ENCODE measurements at regions not wholly inside any gene's neighbourhood (a gene's known extent, or its start where the extent isn't known, plus 50 kb on each side); places are given as distances from the start of the nearest gene placed in this dataset.

DNA sequence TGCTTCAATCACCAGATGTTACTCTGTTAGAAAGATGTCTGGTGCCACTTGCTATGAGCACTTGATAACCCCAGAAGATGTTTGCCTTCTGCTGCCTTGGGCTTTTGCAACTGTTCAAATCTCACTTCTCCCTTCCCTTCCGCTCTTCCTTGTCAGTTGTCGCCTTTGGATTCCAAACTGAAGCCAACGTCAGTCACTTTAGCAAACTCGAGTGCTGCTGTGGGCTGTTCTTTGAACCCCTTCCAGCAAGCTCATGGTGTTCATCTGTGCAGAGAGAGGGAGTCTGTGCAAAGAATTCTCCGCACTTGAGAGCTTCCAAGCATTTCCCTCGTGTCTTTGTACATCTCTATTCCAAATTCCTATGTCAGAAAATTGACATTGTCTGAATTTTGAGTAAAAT, 879.4 kb downstream of the CDH11 start:
- H3K4me1 ChIP-seq (ENCODE audit: insufficient read depth, low read length) = no peaks in the 10 kb centered on the region
- H3K4ac ChIP-seq (ENCODE audit: low read depth, low read length) = no peak overlapping the region
- Mint-ChIP-seq H3K9me3 (peaks cover 0 to 12% of the 10 kb centered on the region in 2 experiments; a peak in 4 of 5 replicates), H3K36me3 (ENCODE audit: insufficient read depth in 1 of 3, low read depth in 3 of 3) (peaks cover 0 to 7% (median 3%) of the 10 kb centered on the region in 3 experiments; a peak in 1 of 7 replicates), H3K27ac (no peak overlapping the region), H3K4me3 (no peak overlapping the region), H3K27me3 (ENCODE audit: low read depth) (no peaks in the 10 kb centered on the region), H3K4me1 (0 out of 4 replicates have a peak, but pooled peaks cover 0 to 3% of the 10 kb centered on the region in 2 experiments)
- H4K91ac ChIP-seq (ENCODE audit: insufficient read length, low read depth, low read length) = no peak overlapping the region
- H3K23ac ChIP-seq (ENCODE audit: insufficient read length, low read depth, low read length) = no peak overlapping the region
- no peak overlapping the region for H3K14ac ChIP-seq (ENCODE audit: insufficient read depth, low read length)
- H3K18ac ChIP-seq (ENCODE audit: insufficient read length, low read depth, low read length) = no peak overlapping the region
- H3K9me3 ChIP-seq (ENCODE audit: control insufficient read depth, low read depth, low read length) = no peaks in the 10 kb centered on the region
- no peak overlapping the region for H3K9ac ChIP-seq (ENCODE audit: extremely low read depth, insufficient read length, low read length)
- no peak overlapping the region for H2BK15ac ChIP-seq (ENCODE audit: low read depth, low read length)
- no peak overlapping the region for H2BK120ac ChIP-seq (ENCODE audit: low read depth, low read length, poor library complexity, severe bottlenecking)
- H3K27ac ChIP-seq (ENCODE audit: insufficient read length, low read depth, low read length) = no peak overlapping the region
- H3K79me1 ChIP-seq (ENCODE audit: insufficient read depth, low read depth, low read length, poor library complexity, severe bottlenecking) = no peaks in the 10 kb centered on the region
- TF ChIP-seq, protein P1, sequence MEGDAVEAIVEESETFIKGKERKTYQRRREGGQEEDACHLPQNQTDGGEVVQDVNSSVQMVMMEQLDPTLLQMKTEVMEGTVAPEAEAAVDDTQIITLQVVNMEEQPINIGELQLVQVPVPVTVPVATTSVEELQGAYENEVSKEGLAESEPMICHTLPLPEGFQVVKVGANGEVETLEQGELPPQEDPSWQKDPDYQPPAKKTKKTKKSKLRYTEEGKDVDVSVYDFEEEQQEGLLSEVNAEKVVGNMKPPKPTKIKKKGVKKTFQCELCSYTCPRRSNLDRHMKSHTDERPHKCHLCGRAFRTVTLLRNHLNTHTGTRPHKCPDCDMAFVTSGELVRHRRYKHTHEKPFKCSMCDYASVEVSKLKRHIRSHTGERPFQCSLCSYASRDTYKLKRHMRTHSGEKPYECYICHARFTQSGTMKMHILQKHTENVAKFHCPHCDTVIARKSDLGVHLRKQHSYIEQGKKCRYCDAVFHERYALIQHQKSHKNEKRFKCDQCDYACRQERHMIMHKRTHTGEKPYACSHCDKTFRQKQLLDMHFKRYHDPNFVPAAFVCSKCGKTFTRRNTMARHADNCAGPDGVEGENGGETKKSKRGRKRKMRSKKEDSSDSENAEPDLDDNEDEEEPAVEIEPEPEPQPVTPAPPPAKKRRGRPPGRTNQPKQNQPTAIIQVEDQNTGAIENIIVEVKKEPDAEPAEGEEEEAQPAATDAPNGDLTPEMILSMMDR (conservative IDR thresholded peaks at IDR 0.05) = no peak
- no peaks in the 10 kb centered on the region for H3K23me2 ChIP-seq (ENCODE audit: insufficient read length, low read depth, low read length, poor library complexity, severe bottlenecking)
- no peaks in the 10 kb centered on the region for H3K79me2 ChIP-seq (ENCODE audit: insufficient read depth, low read length)
- H4K8ac ChIP-seq (replicated peaks; ENCODE audit: insufficient read length, low read depth, low read length) = no peak overlapping the region
- no peak overlapping the region for H3T11ph ChIP-seq (ENCODE audit: low read length)
- no peaks in the 10 kb centered on the region for H3K27me3 ChIP-seq (ENCODE audit: insufficient read depth, low read length)
- no peak overlapping the region for H4K5ac ChIP-seq (ENCODE audit: insufficient read length, low read depth, low read length)
- H3K56ac ChIP-seq (ENCODE audit: insufficient read length, low read depth, low read length) = no peak overlapping the region
- H3K4me2 ChIP-seq (ENCODE audit: insufficient read depth, insufficient read length, low read length) = no peak overlapping the region
- H2BK5ac ChIP-seq (ENCODE audit: insufficient read length, low read length) = no peak overlapping the region
- WGBS (ENCODE audit: extremely low coverage, insufficient read length, low lambda C conversion rate) = no CpG with 5 or more reads among the region's 6 CpGs
- H2AFZ ChIP-seq (ENCODE audit: low read length) = no peak overlapping the region
- no peak overlapping the region for H2AK5ac ChIP-seq (ENCODE audit: insufficient read length, low read length)
- DNase-seq = no peak
- H2BK20ac ChIP-seq (ENCODE audit: low read depth, low read length, poor library complexity, severe bottlenecking) = no peak overlapping the region
- no peaks in the 10 kb centered on the region for H4K20me1 ChIP-seq (ENCODE audit: control insufficient read depth, insufficient read depth, insufficient read length)
- H2BK12ac ChIP-seq (ENCODE audit: insufficient read length, low read depth, low read length) = no peak overlapping the region

All from H9 (cell line).